GM19023 (cell line): ENCODE measurements at regions not wholly inside any gene's neighbourhood (a gene's known extent, or its start where the extent isn't known, plus 50 kb on each side); places are given as distances from the start of the nearest gene placed in this dataset.
A peak's percentile ranks its signal among the peaks of the same experiment; 100 is the strongest.
"Not testable (repeated sequence)": the region's sequence is repeated elsewhere in the genome, so short reads cannot be mapped to it uniquely, and the experiment has no call there.

Experiments
- ATAC-seq: cut with Tn5 transposase; IDR thresholded peaks from one replicate; pipeline ENCODE4 v1.9.1; 2021; ENCODE audit warnings: mild to moderate bottlenecking, moderate library complexity; ENCODE audit not compliant: unreplicated experiment

GRCh38 chr7:67608806-67609205 lies 612.2 kb downstream of the TYW1 start:
- ATAC-seq: no peak

GRCh38 chr7:67610897-67611296 lies 614.3 kb downstream of the TYW1 start:
- ATAC-seq: no peak

GRCh38 chr7:67614843-67615242 lies 618.2 kb downstream of the TYW1 start:
- ATAC-seq: no peak

GRCh38 chr7:67616517-67616916 lies 619.9 kb downstream of the TYW1 start:
- ATAC-seq: no peak

GRCh38 chr7:67618556-67619162 lies 622.0 kb downstream of the TYW1 start:
- no peak for ATAC-seq

- ATAC-seq: no peak
Observed at GRCh38 chr7:67619175-67619574, 622.5 kb downstream of the TYW1 start.

- no peak for ATAC-seq
Observed at GRCh38 chr7:67620216-67620933, 623.7 kb downstream of the TYW1 start.

GRCh38 chr7:67621704-67622103 lies 625.1 kb downstream of the TYW1 start:
- ATAC-seq: no peak

GRCh38 chr7:67625257-67625737 lies 628.7 kb downstream of the TYW1 start:
- peak; percentile 71 for ATAC-seq

GRCh38 chr7:67631476-67631875 lies 634.8 kb downstream of the TYW1 start:
- ATAC-seq: no peak

GRCh38 chr7:67635271-67635670 lies 638.6 kb downstream of the TYW1 start:
- ATAC-seq: no peak

- no peak for ATAC-seq
Observed at GRCh38 chr7:67636348-67637022, 639.9 kb downstream of the TYW1 start.

- ATAC-seq: no peak
Observed at GRCh38 chr7:67637023-67637358, 640.4 kb downstream of the TYW1 start.

GRCh38 chr7:67642542-67642941 lies 645.9 kb downstream of the TYW1 start:
- ATAC-seq: not testable (repeated sequence)

GRCh38 chr7:67644151-67644550 lies 647.5 kb downstream of the TYW1 start:
- ATAC-seq: no peak

GRCh38 chr7:67652937-67653336 lies 656.3 kb downstream of the TYW1 start:
- ATAC-seq: no peak

- ATAC-seq: no peak
Observed at GRCh38 chr7:67653856-67654454, 657.3 kb downstream of the TYW1 start.

GRCh38 chr7:67654642-67655041 lies 658.0 kb downstream of the TYW1 start:
- no peak for ATAC-seq

- ATAC-seq: no peak
Observed at GRCh38 chr7:67655168-67655567, 658.5 kb downstream of the TYW1 start.

- ATAC-seq: no peak
Observed at GRCh38 chr7:67659091-67659490, 662.5 kb downstream of the TYW1 start.

GRCh38 chr7:67662804-67663203 lies 666.2 kb downstream of the TYW1 start:
- ATAC-seq: no peak

- ATAC-seq: no peak
Observed at GRCh38 chr7:67663644-67664043, 667.0 kb downstream of the TYW1 start.
